Amniotic stem cell (primary cell): ENCODE measurements at regions not wholly inside any gene's neighbourhood (a gene's known extent, or its start where the extent isn't known, plus 50 kb on each side); places are given as distances from the start of the nearest gene placed in this dataset.

ENCODE experiments used
- DNase-seq: peaks from one replicate; lab custom pipeline; 2025; lab: John Stamatoyannopoulos, UW

- DNase-seq, result no peak
Observed at GRCh38 chr15:46251903-46252302, 617.1 kb downstream of the SQOR start.

GRCh38 chr15:46258056-46258455 is 623.2 kb downstream of the SQOR start:
- no peak for DNase-seq

GRCh38 chr15:46260937-46261336 is 626.1 kb downstream of the SQOR start:
- DNase-seq, result no peak

GRCh38 chr15:46265664-46266347 is 631.0 kb downstream of the SQOR start:
- no peak for DNase-seq

GRCh38 chr15:46266661-46267060 is 631.8 kb downstream of the SQOR start:
- DNase-seq, result no peak

GRCh38 chr15:46270481-46271147 is 635.8 kb downstream of the SQOR start:
- DNase-seq, result no peak

GRCh38 chr15:46275701-46276100 is 640.9 kb downstream of the SQOR start:
- DNase-seq, result no peak

- DNase-seq, result no peak
Observed at GRCh38 chr15:46277451-46277850, 642.6 kb downstream of the SQOR start.

- no peak for DNase-seq
Observed at GRCh38 chr15:46278062-46278461, 643.2 kb downstream of the SQOR start.

GRCh38 chr15:46278486-46279090 is 643.8 kb downstream of the SQOR start:
- DNase-seq, result no peak

GRCh38 chr15:46280762-46281542 is 646.1 kb downstream of the SQOR start:
- DNase-seq, result no peak

GRCh38 chr15:46293550-46293949 is 658.7 kb downstream of the SQOR start:
- DNase-seq, result no peak

- DNase-seq, result no peak
Observed at GRCh38 chr15:46296002-46296401, 661.2 kb downstream of the SQOR start.

- no peak for DNase-seq
Observed at GRCh38 chr15:46296797-46297196, 662.0 kb downstream of the SQOR start.

GRCh38 chr15:46297766-46298165 is 662.9 kb downstream of the SQOR start:
- no peak for DNase-seq

- DNase-seq, result no peak
Observed at GRCh38 chr15:46300716-46301115, 665.9 kb downstream of the SQOR start.

GRCh38 chr15:46301291-46301690 is 666.5 kb downstream of the SQOR start:
- no peak for DNase-seq

- no peak for DNase-seq
Observed at GRCh38 chr15:46301826-46302225, 667.0 kb downstream of the SQOR start.

GRCh38 chr15:46304321-46304720 is 669.5 kb downstream of the SQOR start:
- DNase-seq, result no peak

- no peak for DNase-seq
Observed at GRCh38 chr15:46307746-46308145, 672.9 kb downstream of the SQOR start.

GRCh38 chr15:46309914-46310313 is 675.1 kb downstream of the SQOR start:
- no peak for DNase-seq

- peak; percentile 6 for DNase-seq
Observed at GRCh38 chr15:46312133-46312740, 677.4 kb downstream of the SQOR start.
